Adrenal gland (tissue), 5 donors: ENCODE measurements at regions not wholly inside any gene's neighbourhood (a gene's known extent, or its start where the extent isn't known, plus 50 kb on each side); places are given as distances from the start of the nearest gene placed in this dataset.

Source experiments
- POLR2A ChIP-seq, 2 donors: fragments of 450-650 bp; IDR thresholded peaks; one replicate each; pipeline ENCODE4 v1.6.1; 2017; ENCODE audit warnings: antibody characterized with exemption in 2 of 2, mild to moderate bottlenecking in 2 of 2, moderate library complexity in 1 of 2
- TF ChIP-seq, protein P1 (sequence below), 6 experiments: fragments of 450-650 bp in 4 of 6; fragments of 200-600 bp in 2 of 6; sonication (generic) in 1 of 6; IDR thresholded peaks; 1 replicate in 5 of 6; 2 replicates in 1 of 6; pipeline versions ENCODE4 v1.5.1 to v1.8.0; 2016 to 2021; ENCODE audit warnings: antibody characterized with exemption in 6 of 6, mild to moderate bottlenecking in 2 of 6, moderate library complexity in 1 of 6
- donor health status: DM: no; HTN: no; CAD: no.

DNA sequence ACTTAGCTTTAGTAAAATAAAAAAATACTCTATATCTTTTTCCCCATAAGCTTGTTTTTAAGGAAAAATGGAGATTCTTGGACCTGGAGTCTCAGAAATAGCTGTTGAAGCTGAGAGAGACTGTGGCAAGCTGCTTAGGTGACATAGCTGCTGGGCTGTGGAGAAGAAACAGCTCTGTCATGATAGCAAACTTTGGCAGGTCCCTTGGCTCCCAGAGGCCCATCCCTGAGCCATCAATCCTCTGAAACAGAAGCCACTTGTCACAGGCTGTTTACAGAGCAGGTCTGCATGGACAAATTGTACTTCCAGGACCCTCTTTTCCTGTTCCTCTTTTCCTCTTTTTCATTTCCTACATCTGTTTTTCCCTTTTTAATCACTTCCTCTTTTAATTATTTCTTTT, 1370.1 kb upstream of the CRIM1 start:
- TF ChIP-seq, protein P1, sequence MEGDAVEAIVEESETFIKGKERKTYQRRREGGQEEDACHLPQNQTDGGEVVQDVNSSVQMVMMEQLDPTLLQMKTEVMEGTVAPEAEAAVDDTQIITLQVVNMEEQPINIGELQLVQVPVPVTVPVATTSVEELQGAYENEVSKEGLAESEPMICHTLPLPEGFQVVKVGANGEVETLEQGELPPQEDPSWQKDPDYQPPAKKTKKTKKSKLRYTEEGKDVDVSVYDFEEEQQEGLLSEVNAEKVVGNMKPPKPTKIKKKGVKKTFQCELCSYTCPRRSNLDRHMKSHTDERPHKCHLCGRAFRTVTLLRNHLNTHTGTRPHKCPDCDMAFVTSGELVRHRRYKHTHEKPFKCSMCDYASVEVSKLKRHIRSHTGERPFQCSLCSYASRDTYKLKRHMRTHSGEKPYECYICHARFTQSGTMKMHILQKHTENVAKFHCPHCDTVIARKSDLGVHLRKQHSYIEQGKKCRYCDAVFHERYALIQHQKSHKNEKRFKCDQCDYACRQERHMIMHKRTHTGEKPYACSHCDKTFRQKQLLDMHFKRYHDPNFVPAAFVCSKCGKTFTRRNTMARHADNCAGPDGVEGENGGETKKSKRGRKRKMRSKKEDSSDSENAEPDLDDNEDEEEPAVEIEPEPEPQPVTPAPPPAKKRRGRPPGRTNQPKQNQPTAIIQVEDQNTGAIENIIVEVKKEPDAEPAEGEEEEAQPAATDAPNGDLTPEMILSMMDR (IDR thresholded peaks at IDR 0.05) = no peak
- no peak for TF ChIP-seq POLR2A (IDR thresholded peaks at IDR 0.05)
